T-helper 2 cell (primary cell): ENCODE measurements at regions not wholly inside any gene's neighbourhood (a gene's known extent, or its start where the extent isn't known, plus 50 kb on each side); places are given as distances from the start of the nearest gene placed in this dataset.
A peak's percentile ranks its signal among the peaks of the same experiment; 100 is the strongest.

ENCODE experiments used
- DNase-seq, 5 experiments: peaks; one replicate each; pipeline versions ENCODE4 v3.0.0 to v3.0.0-alpha.2; 2012 to 2022

DNA sequence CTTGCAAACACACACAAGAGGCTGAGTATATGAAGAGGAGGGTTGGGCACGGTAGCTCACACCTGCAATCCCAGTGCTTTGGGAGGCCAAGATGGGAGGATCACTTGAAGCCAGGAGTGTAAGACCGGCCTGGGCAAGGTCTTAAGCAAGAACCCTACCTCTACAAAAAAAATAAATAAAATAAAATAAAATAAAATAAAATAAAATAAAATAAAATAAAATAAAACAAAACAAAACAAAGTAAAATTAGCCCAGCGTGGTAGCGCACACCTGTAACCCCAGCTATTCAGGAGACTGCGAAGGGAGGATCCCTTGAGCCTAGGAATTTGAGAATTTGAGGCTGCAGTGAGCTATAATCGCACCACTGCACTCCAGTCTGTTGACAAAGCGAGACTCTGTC lies 337.9 kb downstream of the SHANK2 start:
- DNase-seq, result no peak

GRCh38 chr11:70915158-70915985 lies 337.0 kb downstream of the SHANK2 start:
- no peak for DNase-seq

- no peak for DNase-seq
These were observed 336.0 kb downstream of the SHANK2 start for GRCh38 chr11:70916351-70916750.

DNA sequence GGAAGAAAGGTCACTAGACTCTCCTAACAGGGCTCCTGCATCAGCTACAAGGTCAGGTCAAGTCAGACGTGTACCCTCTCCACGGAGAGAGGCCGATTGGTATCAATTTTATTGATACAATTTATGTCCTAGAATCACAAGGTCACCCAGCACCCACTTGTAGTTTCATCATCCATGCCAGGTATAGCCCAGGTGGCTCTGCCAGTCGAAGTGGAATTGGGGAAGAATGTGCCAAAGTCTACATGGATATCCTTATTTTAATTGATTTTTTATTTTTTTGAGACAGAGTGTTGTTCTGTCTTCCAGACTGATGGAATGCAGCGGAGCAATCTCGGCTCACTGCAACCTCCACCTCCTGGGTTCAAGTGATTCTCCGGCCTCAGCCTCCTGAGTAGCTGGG lies 334.1 kb downstream of the SHANK2 start:
- DNase-seq, result no peak

DNA sequence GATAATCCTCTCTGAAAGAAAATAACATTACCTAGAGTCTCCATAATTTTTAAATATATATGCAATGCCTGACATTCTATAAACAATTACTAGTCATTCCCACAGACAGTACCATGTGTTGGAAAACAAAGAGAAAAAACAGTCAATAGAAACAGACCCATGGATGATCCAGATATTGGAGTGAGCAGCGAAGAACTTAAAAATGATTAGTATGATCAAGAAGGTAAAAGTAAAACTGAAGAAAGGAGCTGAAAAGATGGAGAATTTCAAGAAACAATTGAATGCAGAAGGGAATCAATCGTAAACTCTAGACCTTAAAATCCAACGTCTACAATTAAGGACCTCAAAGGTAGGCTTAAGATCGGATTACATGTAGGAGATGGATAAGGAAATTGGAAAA lies 330.6 kb downstream of the SHANK2 start:
- DNase-seq, result no peak

DNA sequence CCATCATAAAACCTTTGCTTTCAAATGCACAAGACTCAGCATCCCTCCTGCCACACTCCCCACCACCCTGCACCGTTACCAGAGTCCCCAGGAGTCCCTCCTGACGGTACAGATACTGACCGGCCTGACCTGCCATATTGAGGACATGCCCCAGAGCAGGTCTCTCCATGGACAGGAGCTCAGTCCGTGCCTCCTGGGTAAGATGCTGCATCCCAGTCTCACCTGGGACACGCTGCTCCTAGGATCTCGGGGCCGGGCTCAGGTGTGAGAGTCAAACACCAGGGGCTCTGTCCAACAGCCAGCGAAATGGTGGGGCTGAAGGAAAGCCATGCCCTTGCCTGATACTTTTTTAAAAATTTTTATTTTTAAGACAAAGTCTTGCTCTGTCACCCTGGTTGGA lies 328.3 kb downstream of the SHANK2 start:
- DNase-seq, result no peak

DNA sequence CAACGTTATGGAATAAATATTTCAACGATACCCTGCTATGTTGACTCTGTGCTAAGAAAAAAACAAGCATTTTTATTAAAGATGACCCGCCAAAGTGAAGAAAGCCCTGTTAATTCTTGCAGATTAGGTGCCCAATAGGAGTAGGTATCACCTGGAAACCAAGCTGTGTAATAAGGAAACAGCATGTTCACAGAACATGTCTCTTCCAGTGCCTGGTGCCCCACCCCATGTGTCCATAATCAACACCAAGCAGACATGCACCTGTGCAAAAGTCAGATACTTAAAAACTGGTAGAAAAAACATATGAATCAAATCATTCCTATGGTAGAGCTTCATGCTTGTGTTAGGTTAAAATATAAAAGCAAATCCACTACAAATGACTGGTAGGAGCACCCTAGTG lies 327.1 kb downstream of the SHANK2 start:
- no peak for DNase-seq

DNA sequence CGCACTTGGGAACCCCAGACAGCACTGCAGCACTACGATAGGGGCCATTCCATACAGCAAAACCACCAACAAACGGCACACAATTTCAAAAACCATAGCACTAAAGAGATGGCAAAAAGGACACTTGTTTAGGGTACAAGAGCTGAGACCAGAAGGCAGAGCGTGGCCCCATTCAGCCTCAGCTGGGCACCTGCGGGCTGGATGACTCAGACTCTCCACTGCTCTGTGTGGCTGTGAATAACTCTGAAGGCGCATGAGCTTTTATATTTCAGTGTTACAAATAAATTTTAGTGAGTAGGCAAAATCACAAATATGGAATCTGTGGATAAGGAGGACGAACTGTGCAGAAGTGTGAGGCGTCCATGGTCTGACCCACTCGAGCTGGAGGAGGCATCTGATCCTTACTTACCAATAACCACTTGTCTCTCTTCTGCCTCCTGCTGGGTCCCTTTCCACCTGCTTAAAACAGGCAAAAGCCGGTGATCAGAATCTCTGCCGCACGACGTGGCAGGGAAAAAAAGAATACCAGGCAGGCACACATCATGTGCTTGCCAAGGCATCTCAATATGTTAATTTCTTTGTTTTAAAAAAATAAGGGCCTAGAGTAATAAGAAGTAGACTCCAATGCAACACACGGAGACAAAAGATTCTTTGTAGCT lies 325.7 kb downstream of the SHANK2 start:
- DNase-seq, result no peak

DNA sequence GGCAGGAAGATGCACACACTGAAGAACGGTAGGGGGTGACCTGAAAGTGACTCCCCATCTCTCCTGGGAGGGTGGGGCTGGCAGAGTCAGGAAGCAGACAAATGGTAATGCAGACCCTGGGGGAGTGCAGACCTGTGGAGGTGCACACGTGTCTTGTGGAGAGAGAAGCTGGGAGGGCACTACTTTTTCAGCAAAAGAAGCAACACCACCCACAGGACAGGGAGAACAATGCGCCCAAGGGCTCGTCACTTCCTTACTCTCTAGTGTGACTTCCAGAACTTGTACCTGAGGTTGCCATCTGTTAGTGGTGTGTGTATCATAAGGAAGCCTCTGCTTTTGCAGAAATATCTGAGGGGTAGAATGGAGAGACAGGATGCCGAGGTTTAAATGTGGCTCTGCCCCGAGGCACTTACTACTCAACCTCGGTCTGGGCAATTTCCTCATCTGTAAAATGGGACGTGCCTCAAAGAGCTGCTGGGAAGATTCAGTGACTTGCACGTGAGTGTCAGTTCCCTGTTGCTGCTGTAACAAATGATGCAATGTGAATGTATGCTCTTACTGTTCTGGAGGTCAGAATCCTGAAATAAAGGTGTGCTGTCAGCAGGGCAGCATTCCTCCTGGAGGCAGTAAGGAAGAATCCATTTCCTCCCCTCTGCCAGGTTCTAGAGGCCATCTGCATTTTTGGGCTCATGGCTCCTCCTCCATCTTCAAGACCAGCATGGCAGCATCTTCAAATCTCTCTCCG lies 323.4 kb downstream of the SHANK2 start:
- no peak for DNase-seq

- DNase-seq, result no peak
These were observed 322.2 kb downstream of the SHANK2 start for GRCh38 chr11:70930215-70930614.

DNA sequence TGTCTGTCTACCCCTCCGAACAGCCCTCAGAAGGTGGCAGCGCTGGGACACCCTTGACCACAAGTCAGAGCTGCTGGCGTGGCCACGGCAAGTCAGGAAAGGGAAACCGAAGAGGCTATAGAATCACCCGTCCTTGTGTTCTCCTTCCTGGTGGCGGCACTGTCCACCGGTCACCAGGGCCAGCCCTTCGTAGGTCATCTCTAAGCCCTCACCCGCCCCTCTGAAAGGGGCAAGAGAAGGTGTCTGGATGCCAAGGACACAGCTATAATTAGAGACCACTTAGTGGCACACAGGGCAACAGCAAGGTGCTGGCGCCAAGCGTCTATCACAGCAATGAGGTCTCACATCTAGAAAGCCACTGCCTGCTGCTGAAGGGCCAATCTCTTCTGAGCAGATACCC lies 320.9 kb downstream of the SHANK2 start:
- no peak for DNase-seq

DNA sequence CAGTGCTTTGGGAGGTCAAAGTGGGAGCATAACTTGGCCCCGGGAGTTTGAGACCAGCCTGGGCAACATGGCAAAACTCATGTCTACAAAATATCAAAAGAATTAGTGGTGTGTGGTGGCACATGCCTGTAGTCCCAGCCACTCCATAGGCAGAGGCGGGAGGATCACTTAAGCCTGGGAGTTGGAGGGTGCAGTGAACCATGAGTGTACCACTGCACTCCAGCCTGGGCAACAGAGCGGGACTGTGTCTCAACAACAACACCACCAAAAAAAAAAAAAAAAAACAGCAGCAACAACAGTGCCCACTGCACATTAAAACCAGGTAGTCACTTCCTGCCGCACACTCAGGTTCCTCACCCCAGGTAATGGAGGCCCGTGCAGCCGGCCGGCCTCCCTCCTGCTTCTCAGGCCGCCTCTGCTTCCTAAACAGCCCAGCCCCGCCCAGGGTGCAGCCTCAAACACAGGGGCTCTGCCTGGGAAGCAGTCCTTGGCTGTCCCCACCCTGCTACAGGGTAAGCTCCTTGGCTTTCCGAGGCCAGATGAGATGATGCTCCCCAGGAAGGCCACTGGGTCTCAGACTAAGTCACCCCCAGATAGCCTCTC lies 318.3 kb downstream of the SHANK2 start:
- DNase-seq, result no peak

DNA sequence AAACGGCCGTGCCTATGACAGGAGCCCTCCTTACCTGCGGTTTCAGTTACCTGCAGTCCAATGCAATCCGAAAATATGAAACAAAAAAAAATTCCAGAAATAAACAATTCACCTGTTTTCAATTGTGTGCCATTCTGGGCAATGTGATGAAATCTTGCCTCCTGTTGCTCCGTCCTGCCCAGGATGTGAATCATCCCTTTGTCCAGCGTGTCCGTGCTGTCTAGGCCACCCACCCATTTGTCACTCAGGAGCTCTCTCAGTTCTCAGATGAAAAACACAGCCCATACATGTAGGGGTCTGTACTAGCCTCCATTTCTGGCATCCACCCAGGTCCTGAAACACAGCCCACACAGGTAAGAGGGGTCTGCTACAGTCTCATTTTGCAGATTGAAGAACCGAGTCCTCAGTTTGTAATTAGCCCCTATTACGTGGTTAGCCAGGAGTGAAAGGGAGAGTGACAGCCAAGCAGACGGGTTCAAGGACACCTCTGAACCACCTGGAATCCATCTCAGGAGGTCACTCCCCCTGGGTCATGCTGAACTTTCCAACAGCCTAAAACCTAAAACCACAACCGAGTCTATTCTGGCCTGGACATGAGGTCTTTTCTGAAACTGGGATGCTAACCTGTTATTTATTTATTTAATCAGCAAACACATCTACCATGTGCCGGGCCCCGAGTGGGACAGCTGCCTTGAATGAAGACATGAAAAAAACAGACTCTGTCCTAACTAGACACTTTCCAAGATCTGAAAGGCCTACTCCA lies 317.2 kb downstream of the SHANK2 start:
- DNase-seq, result no peak

GRCh38 chr11:70942593-70942992 lies 309.8 kb downstream of the SHANK2 start:
- DNase-seq, result no peak

- DNase-seq, result no peak
These were observed 308.2 kb downstream of the SHANK2 start for GRCh38 chr11:70944141-70944540.

DNA sequence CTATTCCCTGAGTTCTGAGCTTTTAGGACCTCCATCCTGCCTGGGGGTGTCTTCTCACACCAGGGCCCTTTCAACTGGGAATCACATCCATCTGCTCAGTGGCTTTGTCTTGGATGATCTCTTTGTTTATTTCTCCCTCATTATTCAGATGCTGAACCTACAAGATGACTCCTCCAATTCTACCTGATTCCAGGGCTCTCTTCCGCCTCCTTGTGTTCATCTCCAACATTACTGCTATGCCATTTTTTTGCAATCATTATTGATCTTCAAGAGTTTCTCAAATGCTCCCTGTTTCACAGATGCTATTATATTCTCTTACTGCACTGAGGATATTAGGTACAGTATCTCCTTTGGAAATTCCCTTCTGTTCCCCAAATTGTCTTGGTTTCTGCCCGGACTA lies 307.7 kb downstream of the SHANK2 start:
- DNase-seq, result no peak

GRCh38 chr11:70948398-70948797 lies 304.0 kb downstream of the SHANK2 start:
- DNase-seq, result no peak

- DNase-seq, result no peak
These were observed 303.4 kb downstream of the SHANK2 start for GRCh38 chr11:70948855-70949531.

DNA sequence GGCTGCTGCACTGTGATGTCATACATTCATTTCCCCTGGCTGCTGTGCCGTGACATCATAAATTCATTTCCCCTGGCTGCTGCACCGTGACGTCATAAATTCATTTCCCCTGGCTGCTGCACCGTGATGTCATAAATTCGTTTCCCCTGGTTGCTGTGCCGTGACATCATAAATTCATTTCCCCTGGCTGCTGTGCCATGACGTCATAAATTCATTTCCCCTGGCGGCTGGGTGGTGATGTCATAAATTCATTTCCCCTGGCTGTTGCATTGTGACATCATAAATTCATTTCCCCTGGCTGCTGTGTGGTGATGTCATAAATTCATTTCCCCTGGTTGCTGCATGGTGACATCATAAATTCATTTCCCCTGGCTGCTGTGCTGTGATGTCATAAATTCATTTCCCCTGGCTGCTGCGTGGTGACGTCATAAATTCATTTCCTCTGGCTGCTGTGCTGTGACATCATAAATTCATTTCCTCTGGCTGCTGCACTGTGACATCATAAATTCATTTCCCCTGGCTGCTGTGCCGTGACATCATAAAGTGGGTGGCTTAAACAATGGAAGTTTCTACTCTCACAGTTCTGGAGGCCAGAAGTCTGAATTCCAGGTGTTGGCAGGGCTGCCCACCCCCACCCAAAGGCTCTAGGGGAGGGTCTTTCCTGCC lies 301.1 kb downstream of the SHANK2 start:
- peak in 1 of 5 experiments; percentile 2 for DNase-seq

- DNase-seq, result no peak
These were observed 300.2 kb downstream of the SHANK2 start for GRCh38 chr11:70952191-70952590.

GRCh38 chr11:70953720-70954119 lies 298.7 kb downstream of the SHANK2 start:
- DNase-seq, result no peak
